ENCODE measurements at regions not wholly inside any gene's neighbourhood (a gene's known extent, or its start where the extent isn't known, plus 50 kb on each side); places are given as distances from the start of the nearest gene placed in this dataset.
"Not testable (repeated sequence)": the region's sequence is repeated elsewhere in the genome, so short reads cannot be mapped to it uniquely, and the experiment has no call there.

- FAIRE-seq (no peak), DNase-seq (ENCODE audit: insufficient read length, low spot score) (no peak)
- TF ChIP-seq POLR2A (IDR thresholded peaks at IDR 0.05; ENCODE audit: low read depth, low read length): no peak
Measured at GRCh38 chr13:63512095-63512494, 2096.4 kb upstream of the PCDH20 start.

GRCh38 chr13:63501702-63502101 lies 2086.1 kb upstream of the PCDH20 start:
- FAIRE-seq (no peak), DNase-seq (ENCODE audit: insufficient read length, low spot score) (no peak)
- TF ChIP-seq POLR2A (IDR thresholded peaks at IDR 0.05; ENCODE audit: low read depth, low read length): no peak

DNA sequence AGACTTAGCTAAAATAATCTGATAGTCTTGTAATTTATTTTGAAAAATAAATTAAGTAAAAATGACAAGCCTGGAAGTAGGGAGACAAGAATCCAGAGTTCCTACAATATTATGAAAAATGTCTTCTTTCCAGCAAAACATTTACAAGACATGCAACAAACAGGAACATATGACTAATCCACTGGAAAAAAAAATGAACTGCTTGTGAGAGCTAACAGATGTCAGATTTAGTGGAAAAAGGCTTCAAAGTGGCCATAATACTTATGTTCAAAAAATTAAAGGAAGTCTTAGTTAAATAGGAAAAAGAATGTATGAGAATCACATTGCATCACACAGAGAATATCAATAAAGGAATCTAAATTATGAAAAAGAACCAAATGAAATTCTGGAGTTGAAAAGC lies 2082.0 kb upstream of the PCDH20 start:
- FAIRE-seq: no peak
- no peak for DNase-seq (ENCODE audit: insufficient read length, low spot score)
- no peak for TF ChIP-seq POLR2A (IDR thresholded peaks at IDR 0.05; ENCODE audit: low read depth, low read length)

GRCh38 chr13:63492604-63493003 lies 2077.0 kb upstream of the PCDH20 start:
- no peak for FAIRE-seq

GRCh38 chr13:63490149-63490548 lies 2074.5 kb upstream of the PCDH20 start:
- no peak for TF ChIP-seq POLR2A (IDR thresholded peaks at IDR 0.05; ENCODE audit: low read depth, low read length)
- DNase-seq (ENCODE audit: insufficient read length, low spot score) (no peak), FAIRE-seq (no peak)

More at GRCh38 chr13:63492604-63493003, 2077.0 kb upstream of the PCDH20 start:
- no peak for TF ChIP-seq POLR2A (IDR thresholded peaks at IDR 0.05; ENCODE audit: low read depth, low read length)
- DNase-seq (ENCODE audit: insufficient read length, low spot score): no peak

DNA sequence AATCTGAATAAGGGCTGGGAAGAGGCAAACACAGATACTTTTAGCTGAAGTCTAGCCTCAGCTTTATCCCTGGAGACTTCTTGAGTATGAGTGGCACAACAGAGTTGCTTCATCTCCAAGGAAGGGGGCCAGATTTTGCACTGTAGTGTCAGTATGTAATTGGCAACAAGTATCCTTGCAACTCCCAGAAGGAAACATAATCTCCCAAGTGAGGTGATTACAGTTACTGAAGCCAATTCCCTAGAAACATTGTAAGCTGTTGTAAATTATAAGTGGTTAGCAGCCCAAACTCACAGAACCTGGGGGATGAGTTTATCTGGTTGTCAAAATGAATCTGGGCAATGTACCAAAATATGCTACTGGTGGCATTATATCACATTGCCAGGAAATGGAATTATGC lies 2065.7 kb upstream of the PCDH20 start:
- DNase-seq (ENCODE audit: insufficient read length, low spot score) (no peak), FAIRE-seq (no peak)
- no peak for TF ChIP-seq POLR2A (IDR thresholded peaks at IDR 0.05; ENCODE audit: low read depth, low read length)

DNA sequence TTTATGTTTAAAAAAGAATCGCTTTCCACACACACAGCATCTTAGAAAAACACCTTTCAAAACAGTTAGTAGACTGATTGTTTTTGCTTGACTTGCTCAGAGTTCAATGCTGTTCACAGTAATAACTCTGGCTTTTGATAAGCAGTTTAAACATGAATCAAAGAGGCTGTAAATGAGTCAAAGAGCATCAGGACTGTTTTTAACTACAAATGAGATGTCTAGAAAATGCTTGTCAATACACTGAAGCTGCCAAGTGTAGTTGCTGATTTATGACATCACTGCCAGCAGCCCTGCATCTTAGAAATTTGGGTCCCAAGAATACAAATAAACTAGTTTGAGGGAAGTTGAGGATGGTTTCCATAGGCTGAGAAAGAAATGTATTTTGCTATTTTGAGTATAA lies 2057.1 kb upstream of the PCDH20 start:
- DNase-seq (ENCODE audit: insufficient read length, low spot score) (no peak), FAIRE-seq (no peak)
- TF ChIP-seq POLR2A (IDR thresholded peaks at IDR 0.05; ENCODE audit: low read depth, low read length): no peak

- no peak for TF ChIP-seq POLR2A (IDR thresholded peaks at IDR 0.05; ENCODE audit: low read depth, low read length)
- no peak for FAIRE-seq
Measured at GRCh38 chr13:63463782-63464610, 2048.3 kb upstream of the PCDH20 start.

GRCh38 chr13:63460462-63461090 lies 2044.9 kb upstream of the PCDH20 start:
- TF ChIP-seq POLR2A (IDR thresholded peaks at IDR 0.05; ENCODE audit: low read depth, low read length): no peak
- FAIRE-seq: no peak
- no peak for DNase-seq (ENCODE audit: insufficient read length, low spot score)

More at GRCh38 chr13:63463782-63464610, 2048.3 kb upstream of the PCDH20 start:
- DNase-seq (ENCODE audit: insufficient read length, low spot score): no peak

DNA sequence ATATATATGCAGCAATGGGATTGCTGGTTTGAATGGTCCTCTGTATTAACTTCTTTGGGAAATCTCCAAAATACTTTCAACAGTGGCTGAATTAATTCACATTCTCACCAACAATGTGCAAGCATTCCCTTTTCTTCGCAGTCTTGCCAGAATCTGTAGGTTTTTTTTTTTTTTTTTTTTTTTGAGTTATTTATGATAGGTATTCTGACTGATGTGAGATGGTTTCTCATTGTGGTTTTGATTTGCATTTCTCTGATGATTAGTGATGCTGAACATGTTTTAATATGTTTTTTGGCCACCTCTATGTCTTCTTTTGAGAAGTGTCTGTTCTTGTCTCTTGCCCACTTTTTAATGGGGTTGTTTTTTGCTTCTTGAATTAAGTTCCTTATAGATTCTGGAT lies 2041.5 kb upstream of the PCDH20 start:
- no peak for TF ChIP-seq POLR2A (IDR thresholded peaks at IDR 0.05; ENCODE audit: low read depth, low read length)
- DNase-seq (ENCODE audit: insufficient read length, low spot score) (no peak), FAIRE-seq (no peak)

DNA sequence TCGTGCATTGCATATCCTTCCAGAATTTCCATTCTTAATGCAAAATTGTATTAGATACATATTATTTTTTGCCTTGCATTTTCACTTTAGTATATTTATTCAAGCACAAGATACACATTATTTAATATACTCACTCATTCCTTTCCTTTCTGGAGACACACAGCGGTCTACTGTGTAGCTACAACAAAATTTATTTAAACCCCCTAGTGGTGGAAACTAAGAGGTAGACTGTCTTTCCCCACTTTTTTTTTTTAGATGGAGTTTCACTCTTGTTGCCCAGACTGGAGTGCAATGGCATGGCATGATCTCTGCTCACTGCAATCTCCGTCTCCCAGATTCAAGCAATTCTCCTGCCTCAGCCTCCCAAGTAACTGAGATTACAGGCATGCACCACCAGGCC lies 2040.3 kb upstream of the PCDH20 start:
- TF ChIP-seq POLR2A (IDR thresholded peaks at IDR 0.05; ENCODE audit: low read depth, low read length): no peak
- DNase-seq (ENCODE audit: insufficient read length, low spot score): no peak
- no peak for FAIRE-seq

- no peak for FAIRE-seq
- TF ChIP-seq POLR2A (IDR thresholded peaks at IDR 0.05; ENCODE audit: low read depth, low read length): no peak
- no peak for DNase-seq (ENCODE audit: insufficient read length, low spot score)
Measured at GRCh38 chr13:63449550-63449949, 2033.9 kb upstream of the PCDH20 start.

DNA sequence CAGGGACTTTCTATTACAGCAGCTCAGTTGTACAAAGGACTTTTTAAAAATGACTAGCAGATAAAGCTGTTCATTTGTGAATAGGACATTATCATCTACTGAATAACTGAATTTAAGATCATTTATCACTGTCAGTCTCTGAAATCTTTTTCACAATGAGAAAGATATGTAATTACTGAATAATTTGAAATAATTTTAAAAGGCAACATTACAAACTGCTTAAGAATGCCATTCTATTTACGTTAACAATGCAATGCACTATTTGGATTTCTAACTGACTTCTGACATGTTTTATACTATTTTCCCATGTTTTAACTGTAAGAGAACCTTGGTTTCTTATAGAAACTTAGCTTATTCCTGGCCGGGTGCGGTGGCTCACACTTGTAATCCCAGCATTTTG lies 2033.0 kb upstream of the PCDH20 start:
- DNase-seq (ENCODE audit: insufficient read length, low spot score) (no peak), FAIRE-seq (no peak)
- no peak for TF ChIP-seq POLR2A (IDR thresholded peaks at IDR 0.05; ENCODE audit: low read depth, low read length)

GRCh38 chr13:63446329-63446728 lies 2030.7 kb upstream of the PCDH20 start:
- no peak for DNase-seq (ENCODE audit: insufficient read length, low spot score)
- no peak for FAIRE-seq
- TF ChIP-seq POLR2A (IDR thresholded peaks at IDR 0.05; ENCODE audit: low read depth, low read length): no peak

GRCh38 chr13:63444225-63444624 lies 2028.6 kb upstream of the PCDH20 start:
- not testable (repeated sequence) for FAIRE-seq; DNase-seq (ENCODE audit: insufficient read length, low spot score)

All from H54 (cell line).